Heart right ventricle (tissue), 16 donors: ENCODE measurements at regions not wholly inside any gene's neighbourhood (a gene's known extent, or its start where the extent isn't known, plus 50 kb on each side); places are given as distances from the start of the nearest gene placed in this dataset.

Experiments used
- ATAC-seq, 8 donors: fragments of 200-7000 bp; cut with Tn5 transposase; one replicate each; pipeline ENCODE4 v1.9.1; 2020; ENCODE audit warnings: mild to moderate bottlenecking in 8 of 8, moderate library complexity in 8 of 8, moderate number of reproducible peaks in 1 of 8
- DNase-seq, 2 donors: peaks; one replicate each; pipeline ENCODE4 v3.0.0-alpha.2; 2020
- H3K27ac ChIP-seq, 10 donors: fragments of 200-600 bp; sonication (generic) in 2 of 10; one replicate each; pipeline versions ENCODE4 v1.5.0 to v1.8.0; 2020 to 2022; ENCODE audit warnings: mild to moderate bottlenecking in 3 of 10
- H3K27me3 ChIP-seq, 7 donors: fragments of 200-600 bp; one replicate each; pipeline ENCODE4 v1.8.0; 2021 to 2022; ENCODE audit warnings: mild to moderate bottlenecking in 2 of 7
- H3K36me3 ChIP-seq, 9 donors: fragments of 200-600 bp; sonication (generic) in 1 of 9; one replicate each; pipeline versions ENCODE4 v1.5.0 to v1.8.0; 2020 to 2022; ENCODE audit warnings: mild to moderate bottlenecking in 2 of 9
- H3K4me1 ChIP-seq, 9 donors: fragments of 200-600 bp; sonication (generic) in 1 of 9; one replicate each; pipeline versions ENCODE4 v1.5.0 to v1.8.0; 2020 to 2022; ENCODE audit warnings: mild to moderate bottlenecking in 4 of 9
- H3K4me3 ChIP-seq, 10 donors: fragments of 200-600 bp; sonication (generic) in 2 of 10; one replicate each; pipeline versions ENCODE4 v1.5.0 to v1.8.0; 2020 to 2022; ENCODE audit warnings: mild to moderate bottlenecking in 7 of 10, moderate library complexity in 2 of 10
- H3K9me3 ChIP-seq, 11 donors: fragments of 200-600 bp in 10 of 11; sonication (generic) in 2 of 11; one replicate each; pipeline versions ENCODE4 v1.5.0 to v1.8.0; 2013 to 2022; ENCODE audit warnings: mild to moderate bottlenecking in 2 of 11, control low read depth in 1 of 11, moderate library complexity in 1 of 11
- WGBS, 2 donors: extraction: QIAGEN DNeasy Blood & Tissue Kit; methylation state at CpG; one replicate each; pipeline ENCODE4 v1.1.7; 2013; ENCODE audit warnings: inconsistent platforms in 1 of 2; 5-methylcytosine and 5-hydroxymethylcytosine counted together
- intact Hi-C, 10 donors: fragments of 100-400 bp; cut with DNase I; formaldehyde crosslinking; loops; one replicate each; pipeline versions ENCODE4 v1.11.1 to v1.14.2; 2022
- TF ChIP-seq, protein P1 (sequence below), 9 donors: fragments of 200-600 bp; sonication (generic) in 2 of 9; IDR thresholded peaks; one replicate each; pipeline versions ENCODE4 v1.5.0 to v1.8.0; 2021 to 2022; ENCODE audit warnings: antibody characterized with exemption in 9 of 9, mild to moderate bottlenecking in 5 of 9, moderate library complexity in 1 of 9
- donor health status: Arrhythmogenic right ventricular cardiomyopathy.
- donor health status: ischemic (EF 13 %, LVEDD 7.1; RV severe dilation, severe dysfunction).
- donor health status: healthy with polysubstance abuse.
- donor health status: DM: no; HTN: yes; CAD: no.
- donor health status: DM: no; HTN: no; CAD: no.
- donor health status: ischemic (EF 25% LVEDD 6.9; RV normal size, moderate dysfunction).
- donor health status: ischemic (EF 25% LVEDD 5.7; RV mildly dilated, moderate dysfunction).
- donor health status: healthy.
- donor health status: DM: yes; HTN: yes; CAD: no.
- donor health status: Ischemic cardiomyopathy.
- donor health status: ischemic (EF 35%, LVEDD 5.7; RV mildly dilated, moderate dysfunction).
- donor health status: nonischemic (EF 11% LVEDD 7.7; RV severe dilation, severe dysfunction).
- donor health status: DM: yes; HTN: yes; CAD: no.
- donor health status: PGD.
- donor health status: ischemic (EF 29% LVEDD 5.4; RV normal size, mild dysfunction).
- donor health status: nonischemic (EF 23%, LVEDD 6.1; RV moderate dilation, normal function).

DNA sequence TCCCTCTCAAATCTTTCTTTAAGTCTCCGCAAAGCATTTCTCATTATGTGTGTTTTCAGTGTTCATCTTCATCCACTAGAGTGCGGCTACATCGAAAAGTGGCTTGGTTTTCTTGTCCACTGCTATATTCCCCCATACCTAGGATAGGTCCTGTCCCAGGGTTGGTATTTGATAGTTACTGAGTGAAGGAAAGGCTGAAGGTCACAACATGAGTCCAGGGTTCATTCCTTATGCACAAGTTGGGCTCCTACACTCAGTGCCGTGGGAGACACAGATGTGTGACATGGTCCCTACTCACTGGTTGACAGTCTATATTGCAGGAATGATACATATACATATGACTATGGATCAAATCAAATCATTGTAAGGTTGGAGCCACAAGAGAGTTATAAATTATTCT, 55.4 kb upstream of the RELL1 start:
- DNase-seq, result no peak
- H3K36me3 ChIP-seq, result no peaks in the 10 kb centered on the region
- intact Hi-C loops, result no loop called here
- ATAC-seq, result no peak
- H3K4me3 ChIP-seq, result no peak overlapping the region
- H3K27me3 ChIP-seq, result no peaks in the 10 kb centered on the region
- peaks cover 0 to 8% (median 0%) of the 10 kb centered on the region in 11 donors for H3K9me3 ChIP-seq
- H3K27ac ChIP-seq, result no peak overlapping the region
- peaks cover 0 to 3% (median 0%) of the 10 kb centered on the region in 9 donors for H3K4me1 ChIP-seq
- 96% methylated on average over 4 of the region's 4 CpGs for WGBS, 2 donors
- TF ChIP-seq, protein P1, sequence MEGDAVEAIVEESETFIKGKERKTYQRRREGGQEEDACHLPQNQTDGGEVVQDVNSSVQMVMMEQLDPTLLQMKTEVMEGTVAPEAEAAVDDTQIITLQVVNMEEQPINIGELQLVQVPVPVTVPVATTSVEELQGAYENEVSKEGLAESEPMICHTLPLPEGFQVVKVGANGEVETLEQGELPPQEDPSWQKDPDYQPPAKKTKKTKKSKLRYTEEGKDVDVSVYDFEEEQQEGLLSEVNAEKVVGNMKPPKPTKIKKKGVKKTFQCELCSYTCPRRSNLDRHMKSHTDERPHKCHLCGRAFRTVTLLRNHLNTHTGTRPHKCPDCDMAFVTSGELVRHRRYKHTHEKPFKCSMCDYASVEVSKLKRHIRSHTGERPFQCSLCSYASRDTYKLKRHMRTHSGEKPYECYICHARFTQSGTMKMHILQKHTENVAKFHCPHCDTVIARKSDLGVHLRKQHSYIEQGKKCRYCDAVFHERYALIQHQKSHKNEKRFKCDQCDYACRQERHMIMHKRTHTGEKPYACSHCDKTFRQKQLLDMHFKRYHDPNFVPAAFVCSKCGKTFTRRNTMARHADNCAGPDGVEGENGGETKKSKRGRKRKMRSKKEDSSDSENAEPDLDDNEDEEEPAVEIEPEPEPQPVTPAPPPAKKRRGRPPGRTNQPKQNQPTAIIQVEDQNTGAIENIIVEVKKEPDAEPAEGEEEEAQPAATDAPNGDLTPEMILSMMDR (IDR thresholded peaks at IDR 0.05), result no peak

DNA sequence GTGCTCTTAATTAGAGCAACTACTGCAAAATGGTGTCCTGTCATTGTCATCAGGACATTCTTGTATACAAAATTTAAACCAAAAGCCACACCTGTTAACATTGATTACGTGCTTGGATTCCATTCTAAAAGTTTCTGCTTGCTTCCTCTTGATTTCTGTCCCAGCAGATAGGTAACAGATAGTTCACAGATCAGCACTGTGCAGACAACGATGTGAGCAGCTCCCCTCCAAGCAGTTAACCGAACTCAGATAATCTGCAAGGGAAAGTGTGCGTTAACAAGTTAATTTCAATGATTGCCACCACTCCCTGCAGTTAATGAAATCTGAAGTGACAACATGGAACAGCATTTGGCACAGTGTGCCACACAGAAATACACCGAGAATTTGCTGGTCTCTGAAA, 54.4 kb upstream of the RELL1 start:
- H3K27ac ChIP-seq, result no peak overlapping the region
- intact Hi-C loops, result no loop called here
- 42 to 44% methylated on average over 5 of the region's 5 CpGs for WGBS, 2 donors
- TF ChIP-seq, protein P1 (IDR thresholded peaks at IDR 0.05), result no peak
- no peak for ATAC-seq
- no peak overlapping the region for H3K4me3 ChIP-seq
- H3K36me3 ChIP-seq, result no peaks in the 10 kb centered on the region
- no peaks in the 10 kb centered on the region for H3K9me3 ChIP-seq
- peaks cover 0 to 3% (median 0%) of the 10 kb centered on the region in 9 donors for H3K4me1 ChIP-seq
- no peaks in the 10 kb centered on the region for H3K27me3 ChIP-seq
- DNase-seq, result no peak

DNA sequence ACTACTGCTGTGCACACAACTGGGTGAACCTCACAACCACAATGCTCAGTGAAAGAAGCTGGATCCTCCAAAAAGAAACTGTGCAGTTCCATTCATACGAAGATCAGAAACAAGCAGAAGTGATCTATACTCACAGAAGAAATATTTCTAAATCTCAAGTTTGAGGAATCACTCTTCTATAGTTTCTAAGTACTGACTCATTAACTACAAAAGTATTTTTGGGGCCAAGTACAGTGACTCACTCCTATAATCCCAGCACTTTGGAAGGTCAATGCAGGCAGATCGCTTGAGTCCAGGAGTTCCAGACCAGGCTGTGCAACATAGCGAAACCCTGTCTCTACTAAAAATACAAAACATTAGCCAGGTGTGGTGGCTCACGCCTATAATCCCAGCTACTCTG, 51.3 kb upstream of the RELL1 start:
- ATAC-seq (no peak), DNase-seq (no peak)
- no peaks in the 10 kb centered on the region for H3K36me3 ChIP-seq
- WGBS, 2 donors, result 91 to 93% methylated on average over 4 of the region's 4 CpGs
- H3K27ac ChIP-seq, result no peak overlapping the region
- TF ChIP-seq, protein P1 (IDR thresholded peaks at IDR 0.05), result no peak
- intact Hi-C loops, result no loop called here
- no peak overlapping the region for H3K4me3 ChIP-seq
- no peaks in the 10 kb centered on the region for H3K27me3 ChIP-seq
- H3K9me3 ChIP-seq, result no peaks in the 10 kb centered on the region
- H3K4me1 ChIP-seq, result peaks cover 0 to 3% (median 0%) of the 10 kb centered on the region in 9 donors
